ENCODE measurements at regions not wholly inside any gene's neighbourhood (a gene's known extent, or its start where the extent isn't known, plus 50 kb on each side); places are given as distances from the start of the nearest gene placed in this dataset.

- no peak overlapping the region for H3K4me2 ChIP-seq (ENCODE audit: control insufficient read depth, insufficient read depth)
- no peak overlapping the region for H3K9ac ChIP-seq (ENCODE audit: control insufficient read depth, insufficient read depth, low read length)
- no peak for FAIRE-seq
- no peak for DNase-seq (ENCODE audit: low read depth, low spot score)
- H3K9me3 ChIP-seq (replicated peaks; ENCODE audit: control insufficient read depth, insufficient read depth, low read length): no peaks in the 10 kb centered on the region
- no peaks in the 10 kb centered on the region for H3K4me1 ChIP-seq (ENCODE audit: control insufficient read depth, insufficient read depth, low read length)
- no peak for TF ChIP-seq IRF4 (IDR thresholded peaks at IDR 0.05; ENCODE audit: low read depth, low read length)
- TF ChIP-seq RELA (IDR thresholded peaks at IDR 0.05; ENCODE audit: borderline replicate concordance, partially characterized antibody): no peak
- no peak for TF ChIP-seq ZNF384 (IDR thresholded peaks at IDR 0.05; ENCODE audit: borderline replicate concordance, low read depth, low read length)
- no peak for TF ChIP-seq SMARCA5 (IDR thresholded peaks at IDR 0.05)
- TF ChIP-seq SUZ12 (IDR thresholded peaks at IDR 0.05; ENCODE audit: unreplicated experiment): no peak
- TF ChIP-seq ZNF24 (IDR thresholded peaks at IDR 0.05): no peak
- TF ChIP-seq PKNOX1 (IDR thresholded peaks at IDR 0.05): no peak
- no peak for TF ChIP-seq CBX5 (IDR thresholded peaks at IDR 0.05; ENCODE audit: low read depth)
- TF ChIP-seq EP300 (IDR thresholded peaks at IDR 0.05; ENCODE audit: borderline replicate concordance in 1 of 2, control insufficient read depth in 1 of 2, low read depth in 2 of 2, low read length in 2 of 2): no peak
- no peak for TF ChIP-seq NFYA (IDR thresholded peaks at IDR 0.05; ENCODE audit: borderline replicate concordance, low read depth, low read length)
- TF ChIP-seq IRF5 (IDR thresholded peaks at IDR 0.05; ENCODE audit: borderline replicate concordance): no peak
- TF ChIP-seq POLR2AphosphoS5 (IDR thresholded peaks at IDR 0.05; ENCODE audit: low read length): no peak
- no peak for TF ChIP-seq CEBPB (IDR thresholded peaks at IDR 0.05; ENCODE audit: borderline replicate concordance in 1 of 2, low read depth in 2 of 2, low read length in 2 of 2)
- TF ChIP-seq ASH2L (IDR thresholded peaks at IDR 0.05; ENCODE audit: borderline replicate concordance, low read depth): no peak
- no peak for TF ChIP-seq ATF7 (IDR thresholded peaks at IDR 0.05; ENCODE audit: low read depth)
- TF ChIP-seq NFXL1 (IDR thresholded peaks at IDR 0.05; ENCODE audit: borderline replicate concordance): no peak
- no peak for TF ChIP-seq PAX8 (IDR thresholded peaks at IDR 0.05)
- no peak for TF ChIP-seq KLF5 (IDR thresholded peaks at IDR 0.05; ENCODE audit: partially characterized antibody)
- no peak for TF ChIP-seq GABPA (IDR thresholded peaks at IDR 0.05; ENCODE audit: low read depth)
- no peaks in the 10 kb centered on the region for H3K27me3 ChIP-seq (replicated peaks in 1 of 2; ENCODE audit: control insufficient read depth in 2 of 2, insufficient read depth in 2 of 2, low read length in 1 of 2)
- intact Hi-C loops (cut with micrococcal nuclease; ENCODE audit: unreplicated experiment) (no loop called here), in situ Hi-C loops (cut with MboI) (no loop called here)
- ATAC-seq: no peak
- no peak overlapping the region for H2AFZ ChIP-seq (ENCODE audit: control insufficient read depth, low read depth, low read length)
- H3K79me2 ChIP-seq (ENCODE audit: control insufficient read depth, insufficient read depth, low read length): no peaks in the 10 kb centered on the region
- WGBS (ENCODE audit: insufficient coverage, insufficient replicate concordance, low lambda C conversion rate, missing lambda C conversion rate): 0% methylated on average over 2 of the region's 2 CpGs
- CTCF ChIA-PET: no interaction called here
- POLR2A ChIA-PET: no interaction called here
- H4K20me1 ChIP-seq (ENCODE audit: control insufficient read depth, insufficient read depth): no peaks in the 10 kb centered on the region
- no TSS peak for BruUV-seq (replicated peaks)
- no peaks in the 10 kb centered on the region for H3K36me3 ChIP-seq (ENCODE audit: control insufficient read depth in 2 of 2, insufficient read depth in 2 of 2, low read length in 1 of 2)
- SMC1A ChIA-PET (ENCODE audit: uncharacterized antibody, unreplicated experiment): no interaction called here
- H3K4me3 ChIP-seq: no peak overlapping the region
- H3K27ac ChIP-seq (ENCODE audit: control insufficient read depth, insufficient read depth): no peak overlapping the region
- RAD21 ChIA-PET (ENCODE audit: unreplicated experiment): no interaction called here
Observed at GRCh38 chr11:39992551-39992950, 1466.9 kb downstream of the LRRC4C start.
